ENCODE measurements at regions not wholly inside any gene's neighbourhood (a gene's known extent, or its start where the extent isn't known, plus 50 kb on each side); places are given as distances from the start of the nearest gene placed in this dataset.

DNA sequence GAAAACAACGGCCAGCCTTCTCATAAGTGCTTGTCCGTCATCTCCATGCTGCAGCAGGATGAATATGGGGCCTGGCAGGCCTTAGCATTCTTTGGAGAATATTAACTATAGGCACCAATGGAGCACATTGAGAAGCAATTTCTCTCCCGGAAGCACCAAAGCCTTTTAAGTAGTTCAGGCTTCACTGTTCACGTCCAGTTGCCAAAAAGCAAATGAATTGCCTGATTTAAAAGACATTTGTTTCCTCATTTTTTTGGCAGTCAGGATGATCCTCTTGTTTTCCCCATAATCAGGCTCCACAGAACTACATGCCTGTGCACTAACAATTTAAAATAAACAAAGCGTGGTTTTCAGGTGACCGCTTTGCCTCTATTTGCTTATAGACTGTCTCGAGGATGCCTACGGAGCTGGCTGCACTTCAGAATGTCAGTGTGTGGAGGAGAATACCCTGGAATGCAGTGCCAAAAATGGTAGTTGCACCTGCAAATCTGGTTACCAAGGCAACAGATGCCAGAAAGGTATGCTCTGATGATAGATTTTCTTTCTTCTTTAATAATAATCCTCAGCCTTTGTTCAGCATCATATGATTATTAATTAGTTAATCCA is 725.2 kb upstream of the GOLIM4 start:
- no peaks in the 10 kb centered on the region for H3K27me3 Mint-ChIP-seq (ENCODE audit: low read depth)
- ChIA-PET CTCF (no interaction called here), POLR2A (no interaction called here)
- no peak overlapping the region for H3K4me3 Mint-ChIP-seq
- H3K27ac Mint-ChIP-seq, result no peak overlapping the region
- DNase-seq (ENCODE audit: low spot score) (no peak), ATAC-seq (no peak)
- no peak for TF ChIP-seq KAT7 (CRISPR knock-in tag; IDR thresholded peaks at IDR 0.05; ENCODE audit: borderline replicate concordance)
- TF ChIP-seq, protein P1, sequence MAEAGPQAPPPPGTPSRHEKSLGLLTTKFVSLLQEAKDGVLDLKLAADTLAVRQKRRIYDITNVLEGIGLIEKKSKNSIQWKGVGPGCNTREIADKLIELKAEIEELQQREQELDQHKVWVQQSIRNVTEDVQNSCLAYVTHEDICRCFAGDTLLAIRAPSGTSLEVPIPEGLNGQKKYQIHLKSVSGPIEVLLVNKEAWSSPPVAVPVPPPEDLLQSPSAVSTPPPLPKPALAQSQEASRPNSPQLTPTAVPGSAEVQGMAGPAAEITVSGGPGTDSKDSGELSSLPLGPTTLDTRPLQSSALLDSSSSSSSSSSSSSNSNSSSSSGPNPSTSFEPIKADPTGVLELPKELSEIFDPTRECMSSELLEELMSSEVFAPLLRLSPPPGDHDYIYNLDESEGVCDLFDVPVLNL (CRISPR knock-in tag; IDR thresholded peaks at IDR 0.05; ENCODE audit: borderline replicate concordance, low read depth), result no peak
- TF ChIP-seq NR1H2 (CRISPR knock-in tag; IDR thresholded peaks at IDR 0.05), result no peak
- TF ChIP-seq ZNF396 (CRISPR knock-in tag; IDR thresholded peaks at IDR 0.05; ENCODE audit: borderline replicate concordance), result no peak
- TF ChIP-seq ZBTB21 (CRISPR knock-in tag; IDR thresholded peaks at IDR 0.05; ENCODE audit: borderline replicate concordance), result no peak
- TF ChIP-seq ATF1 (CRISPR knock-in tag; IDR thresholded peaks at IDR 0.05), result no peak
- no peak for TF ChIP-seq ESRRA (CRISPR knock-in tag; IDR thresholded peaks at IDR 0.05; ENCODE audit: borderline replicate concordance)
- TF ChIP-seq, protein P2, sequence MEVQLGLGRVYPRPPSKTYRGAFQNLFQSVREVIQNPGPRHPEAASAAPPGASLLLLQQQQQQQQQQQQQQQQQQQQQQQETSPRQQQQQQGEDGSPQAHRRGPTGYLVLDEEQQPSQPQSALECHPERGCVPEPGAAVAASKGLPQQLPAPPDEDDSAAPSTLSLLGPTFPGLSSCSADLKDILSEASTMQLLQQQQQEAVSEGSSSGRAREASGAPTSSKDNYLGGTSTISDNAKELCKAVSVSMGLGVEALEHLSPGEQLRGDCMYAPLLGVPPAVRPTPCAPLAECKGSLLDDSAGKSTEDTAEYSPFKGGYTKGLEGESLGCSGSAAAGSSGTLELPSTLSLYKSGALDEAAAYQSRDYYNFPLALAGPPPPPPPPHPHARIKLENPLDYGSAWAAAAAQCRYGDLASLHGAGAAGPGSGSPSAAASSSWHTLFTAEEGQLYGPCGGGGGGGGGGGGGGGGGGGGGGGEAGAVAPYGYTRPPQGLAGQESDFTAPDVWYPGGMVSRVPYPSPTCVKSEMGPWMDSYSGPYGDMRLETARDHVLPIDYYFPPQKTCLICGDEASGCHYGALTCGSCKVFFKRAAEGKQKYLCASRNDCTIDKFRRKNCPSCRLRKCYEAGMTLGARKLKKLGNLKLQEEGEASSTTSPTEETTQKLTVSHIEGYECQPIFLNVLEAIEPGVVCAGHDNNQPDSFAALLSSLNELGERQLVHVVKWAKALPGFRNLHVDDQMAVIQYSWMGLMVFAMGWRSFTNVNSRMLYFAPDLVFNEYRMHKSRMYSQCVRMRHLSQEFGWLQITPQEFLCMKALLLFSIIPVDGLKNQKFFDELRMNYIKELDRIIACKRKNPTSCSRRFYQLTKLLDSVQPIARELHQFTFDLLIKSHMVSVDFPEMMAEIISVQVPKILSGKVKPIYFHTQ (CRISPR knock-in tag; IDR thresholded peaks at IDR 0.05), result no peak
- no peak for TF ChIP-seq FOXP1 (CRISPR knock-in tag; IDR thresholded peaks at IDR 0.05; ENCODE audit: borderline replicate concordance)
- TF ChIP-seq, protein P3, sequence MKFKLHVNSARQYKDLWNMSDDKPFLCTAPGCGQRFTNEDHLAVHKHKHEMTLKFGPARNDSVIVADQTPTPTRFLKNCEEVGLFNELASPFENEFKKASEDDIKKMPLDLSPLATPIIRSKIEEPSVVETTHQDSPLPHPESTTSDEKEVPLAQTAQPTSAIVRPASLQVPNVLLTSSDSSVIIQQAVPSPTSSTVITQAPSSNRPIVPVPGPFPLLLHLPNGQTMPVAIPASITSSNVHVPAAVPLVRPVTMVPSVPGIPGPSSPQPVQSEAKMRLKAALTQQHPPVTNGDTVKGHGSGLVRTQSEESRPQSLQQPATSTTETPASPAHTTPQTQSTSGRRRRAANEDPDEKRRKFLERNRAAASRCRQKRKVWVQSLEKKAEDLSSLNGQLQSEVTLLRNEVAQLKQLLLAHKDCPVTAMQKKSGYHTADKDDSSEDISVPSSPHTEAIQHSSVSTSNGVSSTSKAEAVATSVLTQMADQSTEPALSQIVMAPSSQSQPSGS (CRISPR knock-in tag; IDR thresholded peaks at IDR 0.05; ENCODE audit: borderline replicate concordance, low read depth), result no peak
- no peak for TF ChIP-seq SMAD4 (CRISPR knock-in tag; IDR thresholded peaks at IDR 0.05)
- TF ChIP-seq, protein P4, sequence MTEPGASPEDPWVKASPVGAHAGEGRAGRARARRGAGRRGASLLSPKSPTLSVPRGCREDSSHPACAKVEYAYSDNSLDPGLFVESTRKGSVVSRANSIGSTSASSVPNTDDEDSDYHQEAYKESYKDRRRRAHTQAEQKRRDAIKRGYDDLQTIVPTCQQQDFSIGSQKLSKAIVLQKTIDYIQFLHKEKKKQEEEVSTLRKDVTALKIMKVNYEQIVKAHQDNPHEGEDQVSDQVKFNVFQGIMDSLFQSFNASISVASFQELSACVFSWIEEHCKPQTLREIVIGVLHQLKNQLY (CRISPR knock-in tag; IDR thresholded peaks at IDR 0.05), result no peak
- no peak for TF ChIP-seq PRRX2 (CRISPR knock-in tag; IDR thresholded peaks at IDR 0.05)
- no peak for TF ChIP-seq MXD4 (CRISPR knock-in tag; IDR thresholded peaks at IDR 0.05; ENCODE audit: borderline replicate concordance)
- no peak for TF ChIP-seq ZNF121 (CRISPR knock-in tag; IDR thresholded peaks at IDR 0.05)
- TF ChIP-seq HMGA2 (CRISPR knock-in tag; IDR thresholded peaks at IDR 0.05), result no peak
- TF ChIP-seq ZNF219 (CRISPR knock-in tag; IDR thresholded peaks at IDR 0.05; ENCODE audit: borderline replicate concordance), result no peak
- TF ChIP-seq, protein P5, sequence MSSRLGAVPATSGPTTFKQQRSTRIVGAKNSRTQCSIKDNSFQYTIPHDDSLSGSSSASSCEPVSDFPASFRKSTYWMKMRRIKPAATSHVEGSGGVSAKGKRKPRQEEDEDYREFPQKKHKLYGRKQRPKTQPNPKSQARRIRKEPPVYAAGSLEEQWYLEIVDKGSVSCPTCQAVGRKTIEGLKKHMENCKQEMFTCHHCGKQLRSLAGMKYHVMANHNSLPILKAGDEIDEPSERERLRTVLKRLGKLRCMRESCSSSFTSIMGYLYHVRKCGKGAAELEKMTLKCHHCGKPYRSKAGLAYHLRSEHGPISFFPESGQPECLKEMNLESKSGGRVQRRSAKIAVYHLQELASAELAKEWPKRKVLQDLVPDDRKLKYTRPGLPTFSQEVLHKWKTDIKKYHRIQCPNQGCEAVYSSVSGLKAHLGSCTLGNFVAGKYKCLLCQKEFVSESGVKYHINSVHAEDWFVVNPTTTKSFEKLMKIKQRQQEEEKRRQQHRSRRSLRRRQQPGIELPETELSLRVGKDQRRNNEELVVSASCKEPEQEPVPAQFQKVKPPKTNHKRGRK (CRISPR knock-in tag; IDR thresholded peaks at IDR 0.05; ENCODE audit: borderline replicate concordance), result no peak
- no peak for TF ChIP-seq NFE2L1 (CRISPR knock-in tag; IDR thresholded peaks at IDR 0.05)
- no peaks in the 10 kb centered on the region for H3K9me3 Mint-ChIP-seq
- H3K36me3 Mint-ChIP-seq, result no peaks in the 10 kb centered on the region
- peaks cover 30% of the 10 kb centered on the region for H3K4me1 Mint-ChIP-seq
